HFF-Myc (cell line): ENCODE measurements at regions not wholly inside any gene's neighbourhood (a gene's known extent, or its start where the extent isn't known, plus 50 kb on each side); places are given as distances from the start of the nearest gene placed in this dataset.

Source experiments
- DNase-seq: peaks from one replicate; pipeline ENCODE4 v3.0.0-alpha.2; 2011; ENCODE audit warnings: low read depth; ENCODE audit errors: extremely low read depth
- H3K4me3 ChIP-seq: replicated peaks from 2 replicates; pipeline ENCODE4 v1.5.1; 2011; ENCODE audit warnings: low read depth, mild to moderate bottlenecking, control low read depth, low read length
- TF ChIP-seq, protein P1 (sequence below): IDR thresholded peaks from 2 replicates; pipeline ENCODE4 v1.5.1; 2012; ENCODE audit warnings: mild to moderate bottlenecking, low read depth, low read length, control low read depth; ENCODE audit errors: missing control alignments

DNA sequence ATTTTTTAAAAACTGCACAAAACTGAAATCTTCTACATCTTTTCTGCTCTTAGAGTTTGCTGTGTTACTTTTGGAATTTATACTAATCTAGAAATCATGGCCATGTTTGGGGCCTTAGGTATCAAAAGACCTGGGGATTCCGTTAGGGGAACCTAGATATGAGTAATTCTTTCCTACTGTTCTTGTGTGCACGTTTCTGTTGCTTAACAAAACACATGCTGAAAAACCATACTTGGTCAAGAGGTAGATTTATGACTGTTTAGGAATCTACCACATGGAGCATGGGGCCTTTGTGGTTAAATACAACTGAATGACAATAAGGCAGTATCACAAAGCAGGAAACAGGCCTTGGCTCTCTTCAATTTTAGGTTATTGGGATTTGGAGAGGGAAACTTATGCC lies 291.9 kb upstream of the USP25 start:
- H3K4me3 ChIP-seq: no peak overlapping the region
- TF ChIP-seq, protein P1, sequence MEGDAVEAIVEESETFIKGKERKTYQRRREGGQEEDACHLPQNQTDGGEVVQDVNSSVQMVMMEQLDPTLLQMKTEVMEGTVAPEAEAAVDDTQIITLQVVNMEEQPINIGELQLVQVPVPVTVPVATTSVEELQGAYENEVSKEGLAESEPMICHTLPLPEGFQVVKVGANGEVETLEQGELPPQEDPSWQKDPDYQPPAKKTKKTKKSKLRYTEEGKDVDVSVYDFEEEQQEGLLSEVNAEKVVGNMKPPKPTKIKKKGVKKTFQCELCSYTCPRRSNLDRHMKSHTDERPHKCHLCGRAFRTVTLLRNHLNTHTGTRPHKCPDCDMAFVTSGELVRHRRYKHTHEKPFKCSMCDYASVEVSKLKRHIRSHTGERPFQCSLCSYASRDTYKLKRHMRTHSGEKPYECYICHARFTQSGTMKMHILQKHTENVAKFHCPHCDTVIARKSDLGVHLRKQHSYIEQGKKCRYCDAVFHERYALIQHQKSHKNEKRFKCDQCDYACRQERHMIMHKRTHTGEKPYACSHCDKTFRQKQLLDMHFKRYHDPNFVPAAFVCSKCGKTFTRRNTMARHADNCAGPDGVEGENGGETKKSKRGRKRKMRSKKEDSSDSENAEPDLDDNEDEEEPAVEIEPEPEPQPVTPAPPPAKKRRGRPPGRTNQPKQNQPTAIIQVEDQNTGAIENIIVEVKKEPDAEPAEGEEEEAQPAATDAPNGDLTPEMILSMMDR: no peak
- peak; percentile 30 for DNase-seq

DNA sequence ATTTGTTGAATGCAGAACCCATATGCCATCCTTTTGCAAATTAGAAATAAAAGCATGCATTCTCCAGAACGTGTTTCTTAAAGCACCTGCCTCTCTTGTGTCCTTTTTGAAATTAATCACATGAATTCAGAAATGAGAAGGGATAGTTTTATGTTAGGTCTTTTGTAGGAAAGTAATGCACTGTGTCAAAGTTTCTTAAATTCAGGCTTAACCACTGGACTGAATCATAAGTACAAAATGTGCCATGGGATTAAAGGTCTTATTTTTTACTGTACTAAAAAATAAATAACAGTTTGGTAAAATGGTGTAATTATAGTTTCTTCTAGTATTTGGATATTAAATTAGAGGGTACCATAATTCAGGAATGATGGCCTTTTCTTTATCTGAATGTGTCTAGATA lies 290.1 kb upstream of the USP25 start:
- TF ChIP-seq, protein P1: no peak
- H3K4me3 ChIP-seq: no peak overlapping the region
- no peak for DNase-seq

DNA sequence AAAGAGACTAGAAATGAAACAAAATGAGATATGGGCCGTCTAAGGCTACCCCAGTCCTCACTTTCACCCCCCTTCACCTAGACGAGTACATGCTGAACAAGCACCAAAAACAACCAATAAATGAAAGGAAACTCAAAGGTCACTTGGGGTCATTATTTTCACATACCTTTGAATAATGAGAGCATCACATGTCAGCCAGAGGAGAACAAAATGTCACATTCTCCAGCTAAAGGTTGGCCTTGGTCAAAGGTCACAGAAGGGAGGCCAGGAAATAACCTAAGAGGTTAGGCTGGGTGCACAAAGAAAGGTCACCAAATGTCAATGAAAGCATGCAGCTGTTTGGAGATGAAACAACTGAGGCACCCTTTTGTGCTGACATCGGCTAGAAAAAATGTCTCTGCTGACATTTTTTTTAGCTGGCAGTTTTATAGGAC lies 288.7 kb upstream of the USP25 start:
- no peak for DNase-seq
- TF ChIP-seq, protein P1: no peak
- no peak overlapping the region for H3K4me3 ChIP-seq

DNA sequence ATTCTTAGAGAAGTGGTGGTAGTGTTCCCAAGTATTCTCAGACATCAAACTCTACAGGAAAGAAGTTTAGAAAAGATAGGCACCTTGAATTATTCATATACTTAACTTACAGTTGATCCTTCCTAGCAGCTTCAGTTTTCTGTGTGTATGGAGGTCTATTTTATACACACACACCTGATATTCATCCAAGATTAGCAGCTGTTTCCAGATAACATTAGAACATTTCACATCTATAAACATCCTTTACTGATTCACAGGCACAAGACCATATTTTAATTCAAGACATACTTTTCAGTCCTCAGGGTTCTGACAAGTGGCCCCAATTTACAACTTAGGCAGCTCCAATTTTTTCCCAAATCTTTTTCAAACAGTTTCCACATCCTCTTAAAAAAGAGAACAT lies 287.8 kb upstream of the USP25 start:
- TF ChIP-seq, protein P1: no peak
- no peak overlapping the region for H3K4me3 ChIP-seq
- no peak for DNase-seq

DNA sequence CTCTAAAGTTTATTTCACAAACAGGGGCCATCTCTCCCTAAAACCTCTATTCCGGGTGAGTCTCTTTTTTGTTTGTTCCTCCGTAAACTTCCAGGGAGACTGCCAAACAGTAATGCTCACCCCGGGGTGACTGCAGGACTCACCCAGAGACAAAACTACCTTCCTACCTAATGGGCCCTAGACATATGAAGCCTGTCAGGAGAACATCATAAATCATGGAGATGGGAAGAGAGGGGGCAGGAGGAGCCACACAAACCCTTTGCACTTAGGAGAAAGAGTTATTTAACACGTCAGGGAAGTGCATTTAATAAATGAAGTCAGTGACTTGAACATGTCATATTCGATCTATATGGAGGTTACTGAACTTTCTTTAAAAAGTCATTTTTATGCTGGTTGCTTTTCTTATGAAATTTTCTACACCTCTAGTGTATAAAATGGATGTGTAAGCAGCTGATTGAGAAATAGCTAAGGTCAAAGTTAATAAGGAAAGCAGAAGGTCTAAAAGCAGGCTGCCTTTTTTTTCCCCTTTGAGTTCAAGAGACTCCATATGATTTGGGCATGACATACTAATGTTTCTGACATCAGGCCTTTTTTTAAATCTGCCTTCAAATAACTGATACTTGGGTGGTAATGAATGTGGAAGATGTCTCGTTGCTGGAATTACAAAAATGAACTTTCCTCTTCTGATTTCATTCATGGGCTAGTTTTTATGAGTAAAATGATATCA lies 286.9 kb upstream of the USP25 start:
- no peak overlapping the region for H3K4me3 ChIP-seq
- no peak for DNase-seq
- TF ChIP-seq, protein P1: no peak

DNA sequence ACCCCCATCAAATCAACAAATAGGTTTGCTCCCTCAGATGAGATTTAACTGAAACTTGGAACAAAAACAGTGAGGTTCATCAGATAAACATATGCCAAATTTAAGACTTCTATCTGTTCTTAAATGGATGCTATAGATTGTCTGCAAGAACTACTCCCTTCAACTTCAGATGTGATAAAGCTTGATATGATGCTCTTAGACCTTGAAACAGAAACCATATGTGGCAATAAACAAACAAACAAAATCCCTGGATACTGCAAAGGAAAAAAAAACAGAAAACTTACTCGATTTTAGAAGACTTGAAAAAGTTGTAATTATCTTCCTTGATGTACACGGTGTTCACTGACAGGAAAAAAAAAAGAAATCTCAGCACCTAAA lies 286.1 kb upstream of the USP25 start:
- H3K4me3 ChIP-seq: no peak overlapping the region
- TF ChIP-seq, protein P1: no peak
- no peak for DNase-seq
